HK-2 (cell line): ENCODE measurements at regions not wholly inside any gene's neighbourhood (a gene's known extent, or its start where the extent isn't known, plus 50 kb on each side); places are given as distances from the start of the nearest gene placed in this dataset.
"Not testable (repeated sequence)": the region's sequence is repeated elsewhere in the genome, so short reads cannot be mapped to it uniquely, and the experiment has no call there.

Source experiments
- DNase-seq: peaks from one replicate; pipeline ENCODE4 v3.0.0-alpha.2; 2018; ENCODE audit not compliant: unreplicated experiment

DNA sequence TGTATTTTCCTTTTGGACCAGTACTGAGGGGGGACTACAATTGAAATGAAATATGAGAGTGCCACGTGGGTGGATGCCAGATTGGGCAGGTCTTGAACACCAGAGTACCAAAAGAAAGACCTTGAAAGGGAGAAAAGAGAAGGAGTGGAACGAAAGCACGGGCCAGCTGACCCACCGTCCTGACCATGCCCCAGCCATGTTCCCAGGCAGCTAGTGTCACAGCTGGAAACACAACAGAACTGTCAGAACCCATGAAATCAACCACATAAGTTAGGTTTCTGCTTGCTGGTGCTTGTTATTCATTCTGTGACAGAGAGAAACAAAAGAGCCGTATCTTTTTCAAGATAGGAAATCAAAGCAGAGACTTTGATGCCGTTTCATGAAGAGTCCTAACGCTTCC lies 268.8 kb downstream of the MEX3B start:
- no peak for DNase-seq

DNA sequence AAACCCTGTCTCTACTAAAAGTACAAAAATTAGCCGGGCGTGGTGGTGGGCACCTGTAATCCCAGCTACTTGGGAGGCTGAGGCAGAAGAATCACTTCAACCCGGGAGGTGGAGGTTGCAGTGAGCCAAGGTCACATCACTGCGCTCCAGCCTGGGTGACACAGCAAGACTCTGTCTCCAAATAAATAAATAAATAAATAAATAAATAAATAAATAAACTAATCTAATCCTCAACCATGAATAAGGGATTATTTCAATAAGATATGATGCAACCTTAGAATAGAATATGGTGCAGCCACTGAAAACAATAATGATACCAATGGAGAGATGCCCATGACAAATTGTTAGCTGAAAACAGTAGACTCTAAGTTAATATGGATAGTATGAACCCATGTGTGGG lies 270.0 kb downstream of the MEX3B start:
- DNase-seq: not testable (repeated sequence)

GRCh38 chr15:81774309-81774708 lies 271.5 kb downstream of the MEX3B start:
- DNase-seq: no peak

DNA sequence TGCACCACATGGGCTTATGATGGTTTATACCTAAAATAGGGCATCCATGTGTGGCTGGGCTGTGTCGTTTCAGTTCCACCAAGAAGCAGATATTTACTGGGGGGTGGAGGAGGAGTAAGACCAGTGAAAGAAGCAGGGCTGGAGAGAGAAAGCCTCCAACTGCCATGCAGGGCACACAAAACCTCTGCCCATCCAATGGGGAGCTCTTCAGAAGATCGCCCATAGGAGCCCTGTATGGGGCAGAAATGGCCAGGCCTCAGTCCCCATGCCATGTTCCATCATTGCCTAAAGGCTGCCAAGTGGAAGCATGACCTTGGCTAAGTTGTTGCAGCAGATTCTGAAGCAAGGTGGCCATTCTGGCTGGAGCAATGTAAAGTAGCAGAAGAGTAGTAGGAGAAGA lies 277.0 kb downstream of the MEX3B start:
- no peak for DNase-seq

- no peak for DNase-seq
These were observed 278.9 kb downstream of the MEX3B start for GRCh38 chr15:81766829-81767475.

DNA sequence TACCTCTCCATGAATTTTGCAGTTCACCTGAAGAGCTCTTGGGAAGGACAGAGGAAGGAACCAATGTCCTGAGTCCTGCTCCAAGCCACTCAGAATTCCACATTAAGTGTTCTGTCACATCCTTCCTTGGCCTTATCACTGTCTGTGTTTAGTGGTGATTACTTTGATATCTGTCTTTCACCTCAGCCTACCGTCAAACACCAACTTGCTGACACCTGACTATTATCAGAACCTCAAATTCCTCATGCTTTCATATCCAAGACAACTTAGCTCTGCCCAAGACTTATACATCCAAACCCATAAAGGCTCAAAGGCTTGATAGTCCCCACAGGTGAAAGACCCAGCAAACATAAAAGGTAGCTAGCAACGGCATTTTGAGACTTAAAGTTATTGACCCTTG lies 280.0 kb downstream of the MEX3B start:
- DNase-seq: no peak

DNA sequence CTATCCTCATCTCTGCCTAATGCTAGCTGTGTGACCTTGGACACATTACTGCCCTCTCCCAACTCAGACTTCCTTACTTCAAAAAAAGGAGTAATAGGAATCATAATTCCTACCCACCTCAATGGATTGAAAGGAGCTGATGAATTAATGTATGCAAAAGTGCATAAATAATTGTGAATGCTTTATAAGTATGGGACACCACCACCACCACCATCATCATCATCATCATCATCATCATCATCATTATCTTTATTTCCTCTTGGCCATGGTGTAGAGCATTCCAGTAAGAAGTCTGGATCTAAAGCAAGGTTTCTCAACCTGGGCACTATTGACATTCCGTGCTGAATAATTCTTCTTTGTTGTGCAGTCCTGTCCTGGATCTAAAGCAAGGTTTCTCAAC lies 282.5 kb downstream of the MEX3B start:
- DNase-seq: no peak

DNA sequence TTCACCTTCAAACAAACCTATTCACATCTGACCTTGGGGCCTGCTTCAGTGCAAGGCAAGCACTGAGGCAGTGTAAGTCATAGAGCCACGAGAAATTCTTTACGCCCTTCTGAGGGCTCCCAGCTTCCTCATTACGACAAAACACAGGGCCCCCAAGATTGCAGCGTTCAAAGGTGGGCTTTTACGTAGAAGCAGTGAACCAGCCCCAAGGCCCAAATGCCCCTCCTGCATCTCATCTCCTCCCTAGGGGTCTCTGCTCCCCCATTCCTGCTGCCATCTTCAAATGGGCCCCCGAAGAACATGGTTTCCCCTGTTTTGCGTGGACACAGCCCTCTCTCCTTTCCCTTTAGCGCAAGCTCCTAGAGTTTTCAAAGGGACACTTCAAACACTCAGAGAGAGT lies 285.1 kb downstream of the MEX3B start:
- DNase-seq: no peak

DNA sequence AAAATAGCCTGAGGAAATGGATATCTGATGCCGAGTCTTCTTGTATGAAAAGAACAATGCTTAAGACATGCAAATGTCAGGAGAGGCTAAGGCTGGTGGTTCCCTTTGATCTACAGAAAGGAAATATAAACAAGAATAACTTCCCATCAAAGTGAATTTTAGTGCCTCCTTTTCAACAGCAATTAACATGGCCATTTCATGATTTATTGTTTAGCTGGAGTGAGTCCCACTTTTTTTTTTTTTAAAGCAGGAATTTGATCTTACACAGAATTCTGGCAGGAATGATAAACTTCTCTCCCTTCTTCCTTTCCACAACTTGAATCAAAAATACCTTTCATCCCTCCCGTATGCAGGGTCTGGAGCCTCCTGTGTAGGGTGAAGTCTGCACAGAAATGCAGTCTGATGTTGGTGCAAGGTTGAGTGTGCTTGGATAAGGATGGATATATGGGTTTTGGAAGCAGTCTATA lies 287.0 kb downstream of the MEX3B start:
- no peak for DNase-seq

DNA sequence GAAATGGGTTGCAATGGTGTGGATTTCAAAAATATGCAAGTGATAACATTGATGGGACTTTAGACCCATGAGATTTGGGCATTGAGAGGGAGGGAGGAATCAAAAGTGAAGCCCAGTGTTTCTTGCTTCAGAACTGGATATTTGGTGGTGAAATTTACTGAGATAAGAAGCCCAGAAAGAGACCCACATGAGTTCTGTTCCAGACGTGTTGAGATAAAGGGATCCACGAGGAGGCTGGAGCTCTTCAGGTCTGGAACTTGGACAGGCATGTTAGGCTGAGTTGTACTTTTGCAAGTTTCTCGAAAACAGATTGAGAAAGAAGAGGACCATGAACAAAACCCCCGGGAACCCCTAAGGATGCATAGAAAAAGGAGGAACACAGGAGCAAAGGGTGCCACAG lies 290.2 kb downstream of the MEX3B start:
- DNase-seq: no peak

DNA sequence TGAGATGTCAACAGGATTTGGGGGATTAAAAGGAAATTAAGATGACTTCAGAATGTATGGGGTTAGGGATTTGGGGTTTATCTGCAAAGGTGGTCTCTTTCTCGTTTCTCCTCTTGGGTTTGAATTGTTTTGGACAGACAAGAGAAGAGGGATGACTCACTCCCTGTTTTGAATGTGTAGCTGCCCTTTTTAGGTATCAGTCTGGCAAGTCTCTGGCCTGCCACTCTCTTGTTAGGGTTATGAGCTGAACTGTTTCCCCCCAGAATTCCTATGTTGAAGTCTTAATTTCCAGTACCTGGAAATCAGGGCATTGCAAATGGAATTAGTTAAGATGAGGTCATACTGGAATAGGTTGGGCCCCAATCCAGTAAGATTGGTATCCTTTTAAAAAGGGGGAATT lies 291.7 kb downstream of the MEX3B start:
- no peak for DNase-seq

- DNase-seq: no peak
These were observed 292.8 kb downstream of the MEX3B start for GRCh38 chr15:81752974-81753373.

GRCh38 chr15:81752546-81752942 lies 293.3 kb downstream of the MEX3B start:
- no peak for DNase-seq

GRCh38 chr15:81751816-81752545 lies 293.8 kb downstream of the MEX3B start:
- DNase-seq: no peak

DNA sequence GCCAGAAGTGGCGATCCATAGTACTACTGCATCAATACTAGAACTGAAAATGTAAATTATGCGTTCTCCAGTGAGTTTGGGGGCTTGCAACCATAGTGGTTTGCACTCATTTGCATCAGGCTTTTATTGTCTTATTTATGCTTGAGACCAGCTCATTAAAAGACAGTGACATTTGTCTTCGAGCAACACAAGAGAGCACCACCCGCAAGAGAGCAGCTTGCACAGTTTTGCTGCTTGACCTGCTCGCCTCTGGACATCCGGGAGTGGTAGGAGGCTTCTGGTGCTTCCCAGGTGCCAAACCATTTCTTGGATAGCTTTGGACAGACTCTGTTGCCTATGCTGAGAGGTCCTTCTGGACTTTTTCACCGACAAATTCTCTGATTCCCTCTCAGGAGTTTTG lies 294.6 kb downstream of the MEX3B start:
- no peak for DNase-seq

GRCh38 chr15:81749716-81750375 lies 296.0 kb downstream of the MEX3B start:
- no peak for DNase-seq

GRCh38 chr15:81747482-81747881 lies 298.3 kb downstream of the MEX3B start:
- no peak for DNase-seq

GRCh38 chr15:81747026-81747425 lies 298.8 kb downstream of the MEX3B start:
- DNase-seq: no peak

GRCh38 chr15:81744364-81744763 lies 301.5 kb downstream of the MEX3B start:
- DNase-seq: no peak

- no peak for DNase-seq
These were observed 305.4 kb downstream of the MEX3B start for GRCh38 chr15:81740416-81740815.

- no peak for DNase-seq
These were observed 316.5 kb downstream of the MEX3B start for GRCh38 chr15:81729340-81729739.

DNA sequence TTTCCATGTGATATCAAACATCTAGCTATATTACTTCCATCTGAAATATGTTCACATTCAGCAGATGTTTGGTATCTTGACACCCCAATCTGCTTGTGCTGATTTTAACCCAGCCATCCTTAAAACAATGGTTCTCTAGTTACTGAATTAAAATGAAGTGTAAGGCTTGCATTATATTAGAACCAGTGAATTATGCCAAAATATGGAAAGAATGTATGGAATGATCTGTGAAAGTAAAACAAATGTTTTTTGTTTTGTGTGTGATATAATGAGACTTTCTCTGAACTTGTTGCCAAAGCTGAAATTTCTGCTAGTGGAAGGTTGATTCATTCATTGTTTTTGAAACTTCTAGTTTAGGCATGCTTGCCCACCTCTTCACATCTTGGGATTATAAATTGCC lies 317.1 kb downstream of the MEX3B start:
- DNase-seq: no peak

DNA sequence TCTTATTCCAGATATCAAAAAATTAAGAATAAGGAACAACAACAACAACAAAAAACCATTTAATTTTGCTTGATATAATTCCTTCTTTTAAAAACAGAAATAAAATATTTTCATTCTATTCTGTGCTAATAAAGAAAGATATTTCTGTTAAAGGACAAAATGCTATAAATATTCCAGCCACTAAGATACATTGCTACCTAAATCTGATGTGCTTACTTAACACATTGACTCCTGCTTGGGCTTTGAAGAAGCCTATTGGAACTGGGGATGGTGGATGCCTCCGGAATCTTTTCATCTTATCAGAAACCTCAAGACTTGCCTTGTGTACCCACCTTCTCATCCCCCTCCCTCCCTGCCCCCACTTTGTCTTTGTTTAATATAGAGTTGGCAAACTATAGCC lies 320.2 kb downstream of the MEX3B start:
- DNase-seq: no peak
